HS-27A (cell line): ENCODE measurements at regions not wholly inside any gene's neighbourhood (a gene's known extent, or its start where the extent isn't known, plus 50 kb on each side); places are given as distances from the start of the nearest gene placed in this dataset.
"Not testable (repeated sequence)": the region's sequence is repeated elsewhere in the genome, so short reads cannot be mapped to it uniquely, and the experiment has no call there.

Source experiments
- DNase-seq: peaks from one replicate; pipeline ENCODE4 v3.0.0-alpha.2; 2012; ENCODE audit warnings: low read depth, missing footprints

- no peak for DNase-seq
These were observed 117.0 kb upstream of the PMEPA1 start for GRCh38 chr20:57826666-57827287.

- no peak for DNase-seq
These were observed 115.1 kb upstream of the PMEPA1 start for GRCh38 chr20:57824909-57825308.

- no peak for DNase-seq
These were observed 112.1 kb upstream of the PMEPA1 start for GRCh38 chr20:57821935-57822334.

- no peak for DNase-seq
These were observed 110.0 kb upstream of the PMEPA1 start for GRCh38 chr20:57819691-57820380.

- no peak for DNase-seq
These were observed 109.5 kb upstream of the PMEPA1 start for GRCh38 chr20:57819291-57819690.

- DNase-seq: no peak
These were observed 108.8 kb upstream of the PMEPA1 start for GRCh38 chr20:57818418-57819181.

GRCh38 chr20:57815405-57815804 lies 105.6 kb upstream of the PMEPA1 start:
- no peak for DNase-seq

GRCh38 chr20:57814529-57814928 lies 104.7 kb upstream of the PMEPA1 start:
- no peak for DNase-seq

- no peak for DNase-seq
These were observed 103.9 kb upstream of the PMEPA1 start for GRCh38 chr20:57813509-57814269.

- not testable (repeated sequence) for DNase-seq
These were observed 102.8 kb upstream of the PMEPA1 start for GRCh38 chr20:57812632-57813031.

- no peak for DNase-seq
These were observed 101.7 kb upstream of the PMEPA1 start for GRCh38 chr20:57811374-57812020.

GRCh38 chr20:57810511-57811373 lies 100.9 kb upstream of the PMEPA1 start:
- no peak for DNase-seq

GRCh38 chr20:57809661-57810172 lies 99.9 kb upstream of the PMEPA1 start:
- DNase-seq: no peak

GRCh38 chr20:57809149-57809548 lies 99.3 kb upstream of the PMEPA1 start:
- no peak for DNase-seq

GRCh38 chr20:57808264-57809070 lies 98.7 kb upstream of the PMEPA1 start:
- DNase-seq: no peak

GRCh38 chr20:57807401-57808263 lies 97.8 kb upstream of the PMEPA1 start:
- DNase-seq: no peak

GRCh38 chr20:57806975-57807374 lies 97.2 kb upstream of the PMEPA1 start:
- DNase-seq: no peak

- no peak for DNase-seq
These were observed 96.7 kb upstream of the PMEPA1 start for GRCh38 chr20:57806476-57806875.

GRCh38 chr20:57805747-57806146 lies 95.9 kb upstream of the PMEPA1 start:
- DNase-seq: no peak
